GM12891 (cell line): ENCODE measurements at regions not wholly inside any gene's neighbourhood (a gene's known extent, or its start where the extent isn't known, plus 50 kb on each side); places are given as distances from the start of the nearest gene placed in this dataset.

Experiments
- POLR2A ChIP-seq: IDR thresholded peaks from 2 replicates; pipeline ENCODE4 v1.6.1; 2011; ENCODE audit warnings: low read depth, low read length, control low read depth
- POLR2AphosphoS5 ChIP-seq: IDR thresholded peaks from 2 replicates; pipeline ENCODE4 v1.6.1; 2011; ENCODE audit warnings: low read depth, low read length, control low read depth
- TAF1 ChIP-seq: IDR thresholded peaks from 2 replicates; pipeline ENCODE4 v1.6.1; 2011; ENCODE audit warnings: low read depth, low read length, control low read depth

- TF ChIP-seq POLR2AphosphoS5 (no peak), POLR2A (no peak), TAF1 (no peak)
Measured at GRCh38 chr6:144809120-144809519, 524.0 kb downstream of the UTRN start.
